ENCODE measurements at regions not wholly inside any gene's neighbourhood (a gene's known extent, or its start where the extent isn't known, plus 50 kb on each side); places are given as distances from the start of the nearest gene placed in this dataset.
A peak's percentile ranks its signal among the peaks of the same experiment; 100 is the strongest.
"Not testable (repeated sequence)": the region's sequence is repeated elsewhere in the genome, so short reads cannot be mapped to it uniquely, and the experiment has no call there.

GRCh38 chr13:50485979-50486935, 357.2 kb downstream of the DLEU7 start:
- DNase-seq (ENCODE audit: low read depth) = no peak

- DNase-seq (ENCODE audit: low read depth) = no peak
Measured at GRCh38 chr13:50493683-50494082, 349.8 kb downstream of the DLEU7 start.

GRCh38 chr13:50494138-50494537, 349.4 kb downstream of the DLEU7 start:
- DNase-seq (ENCODE audit: low read depth) = no peak

- not testable (repeated sequence) for DNase-seq (ENCODE audit: low read depth)
Measured at GRCh38 chr13:50503212-50503611, 340.3 kb downstream of the DLEU7 start.

- DNase-seq (ENCODE audit: low read depth) = no peak
Measured at GRCh38 chr13:50509167-50509566, 334.3 kb downstream of the DLEU7 start.

- no peak for DNase-seq (ENCODE audit: low read depth)
Measured at GRCh38 chr13:50509771-50510441, 333.6 kb downstream of the DLEU7 start.

- DNase-seq (ENCODE audit: low read depth) = not testable (repeated sequence)
Measured at GRCh38 chr13:50510885-50511545, 332.5 kb downstream of the DLEU7 start.

GRCh38 chr13:50511877-50512341, 331.6 kb downstream of the DLEU7 start:
- no peak for DNase-seq (ENCODE audit: low read depth)

- peak; percentile 8 for DNase-seq (ENCODE audit: low read depth)
Measured at GRCh38 chr13:50512474-50513299, 330.8 kb downstream of the DLEU7 start.

- no peak for DNase-seq (ENCODE audit: low read depth)
Measured at GRCh38 chr13:50513300-50513877, 330.1 kb downstream of the DLEU7 start.

GRCh38 chr13:50514249-50514648, 329.2 kb downstream of the DLEU7 start:
- no peak for DNase-seq (ENCODE audit: low read depth)

- no peak for DNase-seq (ENCODE audit: low read depth)
Measured at GRCh38 chr13:50518131-50518530, 325.4 kb downstream of the DLEU7 start.

- DNase-seq (ENCODE audit: low read depth) = no peak
Measured at GRCh38 chr13:50518781-50519201, 324.7 kb downstream of the DLEU7 start.

GRCh38 chr13:50519866-50520265, 323.6 kb downstream of the DLEU7 start:
- DNase-seq (ENCODE audit: low read depth) = no peak

- no peak for DNase-seq (ENCODE audit: low read depth)
Measured at GRCh38 chr13:50521006-50521830, 322.3 kb downstream of the DLEU7 start.

GRCh38 chr13:50521831-50522149, 321.7 kb downstream of the DLEU7 start:
- DNase-seq (ENCODE audit: low read depth) = no peak

GRCh38 chr13:50522506-50522905, 321.0 kb downstream of the DLEU7 start:
- DNase-seq (ENCODE audit: low read depth) = no peak

GRCh38 chr13:50523307-50523706, 320.2 kb downstream of the DLEU7 start:
- no peak for DNase-seq (ENCODE audit: low read depth)

GRCh38 chr13:50524560-50524959, 318.9 kb downstream of the DLEU7 start:
- no peak for DNase-seq (ENCODE audit: low read depth)

GRCh38 chr13:50526661-50527071, 316.8 kb downstream of the DLEU7 start:
- DNase-seq (ENCODE audit: low read depth) = no peak
